Gastroesophageal sphincter (tissue), 3 donors: ENCODE measurements at regions not wholly inside any gene's neighbourhood (a gene's known extent, or its start where the extent isn't known, plus 50 kb on each side); places are given as distances from the start of the nearest gene placed in this dataset.

Source experiments
- CTCF ChIP-seq, 4 experiments: fragments of 200-600 bp in 2 of 4; fragments of 450-650 bp in 2 of 4; sonication (generic) in 1 of 4; IDR thresholded peaks; one replicate each; pipeline ENCODE4 v1.5.1; 2017 to 2019; ENCODE audit warnings: antibody characterized with exemption in 4 of 4, mild to moderate bottlenecking in 2 of 4, moderate library complexity in 2 of 4
- EP300 ChIP-seq: sonication (generic); formaldehyde crosslinking; IDR thresholded peaks from one replicate; pipeline ENCODE4 v1.6.1; 2017; ENCODE audit warnings: antibody characterized with exemption, mild to moderate bottlenecking
- POLR2A ChIP-seq, 2 donors: fragments of 450-650 bp; IDR thresholded peaks; one replicate each; pipeline ENCODE4 v1.6.1; 2017; ENCODE audit warnings: antibody characterized with exemption in 2 of 2, mild to moderate bottlenecking in 2 of 2, moderate library complexity in 1 of 2
- POLR2AphosphoS5 ChIP-seq: sonication (generic); formaldehyde crosslinking; IDR thresholded peaks from one replicate; pipeline ENCODE4 v1.6.1; 2017; ENCODE audit warnings: antibody characterized with exemption

- TF ChIP-seq POLR2AphosphoS5 (no peak), CTCF (IDR thresholded peaks at IDR 0.05) (no peak), POLR2A (IDR thresholded peaks at IDR 0.05) (no peak), EP300 (no peak)
Observed at GRCh38 chr9:79287708-79288290, 284.0 kb upstream of the TLE4 start.
